Trophoblast cell (in vitro differentiated cells and primary cell): ENCODE measurements at regions not wholly inside any gene's neighbourhood (a gene's known extent, or its start where the extent isn't known, plus 50 kb on each side); places are given as distances from the start of the nearest gene placed in this dataset.
A peak's percentile ranks its signal among the peaks of the same experiment; 100 is the strongest.

ENCODE experiments used
- DNase-seq, 2 donors: peaks; one replicate each; pipeline ENCODE4 v3.0.0-alpha.2; 2016
- H2AFZ ChIP-seq: 2 replicates; pipeline ENCODE4 v1.6.1; 2013; ENCODE audit warnings: low read length, moderate library complexity, mild to moderate bottlenecking; ENCODE audit not compliant: insufficient read depth, poor library complexity
- H2AK5ac ChIP-seq: 2 replicates; pipeline ENCODE4 v1.6.1; 2013; ENCODE audit warnings: mild to moderate bottlenecking, low read length
- H2BK120ac ChIP-seq: 2 replicates; pipeline ENCODE4 v1.6.1; 2013; ENCODE audit warnings: low read length, mild to moderate bottlenecking, moderate library complexity; ENCODE audit not compliant: insufficient read depth, poor library complexity
- H2BK12ac ChIP-seq: 2 replicates; pipeline ENCODE4 v1.6.1; 2013; ENCODE audit warnings: mild to moderate bottlenecking, low read length, moderate library complexity
- H2BK5ac ChIP-seq: 2 replicates; pipeline ENCODE4 v1.6.1; 2013; ENCODE audit warnings: low read length, low read depth, moderate library complexity, mild to moderate bottlenecking; ENCODE audit not compliant: poor library complexity
- H3K14ac ChIP-seq: 2 replicates; pipeline ENCODE4 v1.6.1; 2013; ENCODE audit warnings: mild to moderate bottlenecking, low read length
- H3K18ac ChIP-seq: 2 replicates; pipeline ENCODE4 v1.6.1; 2013; ENCODE audit warnings: mild to moderate bottlenecking, low read length
- H3K23ac ChIP-seq: 2 replicates; pipeline ENCODE4 v1.6.1; 2013; ENCODE audit warnings: low read length
- H3K27ac ChIP-seq: 2 replicates; pipeline ENCODE4 v1.5.1; 2013; ENCODE audit warnings: low read depth, mild to moderate bottlenecking, inconsistent platforms, low read length, moderate library complexity
- H3K27me3 ChIP-seq: 2 replicates; pipeline ENCODE4 v1.6.1; 2013; ENCODE audit warnings: inconsistent platforms, mild to moderate bottlenecking, low read length, moderate library complexity; ENCODE audit not compliant: insufficient read depth
- H3K36me3 ChIP-seq, 2 experiments: 1 replicate in 1 of 2; 2 replicates in 1 of 2; pipeline ENCODE4 v1.6.1; 2013; ENCODE audit warnings: low read length in 2 of 2, mild to moderate bottlenecking in 2 of 2, moderate library complexity in 1 of 2; ENCODE audit not compliant: insufficient read depth in 2 of 2, control insufficient read depth in 1 of 2
- H3K4ac ChIP-seq: 2 replicates; pipeline ENCODE4 v1.6.1; 2013; ENCODE audit warnings: low read depth, mild to moderate bottlenecking, low read length, moderate library complexity
- H3K4me1 ChIP-seq, 2 experiments: 1 replicate in 1 of 2; 2 replicates in 1 of 2; pipeline ENCODE4 v1.6.1; 2013; ENCODE audit warnings: low read length in 2 of 2, mild to moderate bottlenecking in 2 of 2, moderate library complexity in 1 of 2; ENCODE audit not compliant: insufficient read depth in 2 of 2, control insufficient read depth in 1 of 2
- H3K4me2 ChIP-seq: 2 replicates; pipeline ENCODE4 v1.6.1; 2013; ENCODE audit warnings: inconsistent platforms, mild to moderate bottlenecking, low read length, moderate library complexity
- H3K4me3 ChIP-seq: 2 replicates; pipeline ENCODE4 v1.5.1; 2013; ENCODE audit warnings: mild to moderate bottlenecking, low read depth, low read length, inconsistent platforms
- H3K79me1 ChIP-seq: one replicate; pipeline ENCODE4 v1.6.1; 2013; ENCODE audit warnings: low read length
- H3K79me2 ChIP-seq: 2 replicates; pipeline ENCODE4 v1.6.1; 2013; ENCODE audit warnings: low read length, mild to moderate bottlenecking; ENCODE audit not compliant: control insufficient read depth, insufficient read depth, poor library complexity
- H3K9ac ChIP-seq: 2 replicates; pipeline ENCODE4 v1.6.1; 2013; ENCODE audit warnings: mild to moderate bottlenecking, low read length
- H3K9me3 ChIP-seq: 2 replicates; pipeline ENCODE4 v1.6.1; 2013; ENCODE audit warnings: low read depth, mild to moderate bottlenecking, control low read depth, inconsistent platforms, low read length; ENCODE audit not compliant: insufficient read depth
- H4K12ac ChIP-seq: 2 replicates; pipeline ENCODE4 v1.6.1; 2013; ENCODE audit warnings: low read depth, mild to moderate bottlenecking, low read length, moderate library complexity
- H4K8ac ChIP-seq: 2 replicates; pipeline ENCODE4 v1.6.1; 2013; ENCODE audit warnings: low read depth, mild to moderate bottlenecking, low read length, moderate library complexity
- H4K91ac ChIP-seq: one replicate; pipeline ENCODE4 v1.6.1; 2013; ENCODE audit warnings: low read depth, mild to moderate bottlenecking, low read length, moderate library complexity
- WGBS: extraction: QIAGEN DNeasy Blood & Tissue Kit; methylation state at CpG from one replicate; pipeline ENCODE4 v1.1.7; 2013; ENCODE audit warnings: missing lambda C conversion rate; ENCODE audit not compliant: insufficient read length, insufficient coverage; ENCODE audit errors: extremely low coverage; 5-methylcytosine and 5-hydroxymethylcytosine counted together

GRCh38 chr4:16294455-16294854 is 68.2 kb upstream of the TAPT1 start:
- Histone ChIP-seq H3K4me1 (no peaks in the 10 kb centered on the region), H4K91ac (no peak overlapping the region), H4K8ac (no peak overlapping the region), H3K14ac (no peak overlapping the region), H3K4ac (no peak overlapping the region), H4K12ac (no peak overlapping the region), H3K9me3 (no peaks in the 10 kb centered on the region), H3K23ac (no peak overlapping the region), H2AFZ (no peak overlapping the region), H3K9ac (peak overlapping the region; percentile 23), H3K79me2 (no peaks in the 10 kb centered on the region), H3K27ac (no peak overlapping the region), H2BK5ac (no peak overlapping the region), H3K27me3 (no peaks in the 10 kb centered on the region), H3K18ac (no peak overlapping the region), H2AK5ac (no peak overlapping the region), H3K79me1 (no peaks in the 10 kb centered on the region), H3K36me3 (no peaks in the 10 kb centered on the region), H3K4me2 (no peak overlapping the region), H2BK12ac (no peak overlapping the region), H2BK120ac (no peak overlapping the region), H3K4me3 (no peak overlapping the region)
- WGBS, result no CpG with 5 or more reads among the region's 1 CpG
- DNase-seq, result peak in 1 of 2 donors; percentile 1

DNA sequence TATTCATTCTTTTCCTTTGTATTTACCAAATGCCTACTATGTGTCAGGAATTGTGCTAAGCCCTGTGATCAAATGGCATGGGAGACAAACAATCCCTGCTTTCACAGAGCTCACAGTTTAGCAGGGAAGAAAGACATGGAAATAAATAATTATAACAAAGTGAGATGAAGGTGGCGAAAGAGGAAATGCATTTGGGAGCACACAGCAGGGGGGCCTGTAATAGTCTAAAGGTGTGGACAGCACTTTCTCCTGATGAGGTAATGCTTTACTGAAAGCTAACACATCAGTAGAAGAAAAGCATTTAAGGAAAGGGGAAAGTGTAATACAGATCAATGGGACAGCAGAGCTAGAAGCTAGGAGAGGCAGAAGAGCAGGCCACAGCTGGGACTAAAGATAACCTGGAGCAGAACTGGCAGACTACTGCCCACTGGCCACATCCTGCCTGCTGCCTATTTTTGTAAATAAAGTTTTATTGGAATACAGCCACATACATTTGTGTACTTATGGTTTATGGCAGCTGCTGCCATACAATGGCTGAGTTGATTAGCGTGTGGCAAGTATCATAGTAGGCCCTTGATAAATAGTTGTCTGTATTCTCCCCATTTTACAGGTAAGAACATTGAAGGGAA is 67.1 kb upstream of the TAPT1 start:
- no peak overlapping the region for H4K91ac ChIP-seq
- WGBS, result no CpG with 5 or more reads among the region's 2 CpGs

GRCh38 chr4:16292585-16292984 is 66.3 kb upstream of the TAPT1 start:
- H3K9ac ChIP-seq, result no peak overlapping the region
- H3K79me1 ChIP-seq, result no peaks in the 10 kb centered on the region
- no peak overlapping the region for H3K14ac ChIP-seq
- H3K27me3 ChIP-seq, result no peaks in the 10 kb centered on the region
- no peak overlapping the region for H2BK5ac ChIP-seq
- H4K8ac ChIP-seq, result no peak overlapping the region
- H2AK5ac ChIP-seq, result no peak overlapping the region
- H2AFZ ChIP-seq, result no peak overlapping the region
- H3K27ac ChIP-seq, result no peak overlapping the region
- H4K91ac ChIP-seq, result no peak overlapping the region
- no peaks in the 10 kb centered on the region for H3K9me3 ChIP-seq
- H2BK12ac ChIP-seq, result no peak overlapping the region
- H3K4ac ChIP-seq, result no peak overlapping the region
- no peak overlapping the region for H4K12ac ChIP-seq
- no peak overlapping the region for H2BK120ac ChIP-seq
- H3K18ac ChIP-seq, result no peak overlapping the region
- no peak overlapping the region for H3K4me3 ChIP-seq
- no peaks in the 10 kb centered on the region for H3K4me1 ChIP-seq
- no peak for DNase-seq
- no peaks in the 10 kb centered on the region for H3K36me3 ChIP-seq
- no CpG with 5 or more reads among the region's 7 CpGs for WGBS
- H3K23ac ChIP-seq, result no peak overlapping the region
- H3K4me2 ChIP-seq, result no peak overlapping the region
- no peaks in the 10 kb centered on the region for H3K79me2 ChIP-seq

More for the DNA sequence above, 67.1 kb upstream of the TAPT1 start:
- DNase-seq, result no peak
- H3K9ac ChIP-seq, result no peak overlapping the region
- no peak overlapping the region for H2BK12ac ChIP-seq
- no peak overlapping the region for H4K12ac ChIP-seq
- H3K14ac ChIP-seq, result no peak overlapping the region
- H4K8ac ChIP-seq, result no peak overlapping the region
- no peak overlapping the region for H3K18ac ChIP-seq
- no peak overlapping the region for H3K27ac ChIP-seq
- H2BK120ac ChIP-seq, result no peak overlapping the region
- H3K23ac ChIP-seq, result no peak overlapping the region
- no peaks in the 10 kb centered on the region for H3K36me3 ChIP-seq
- H3K27me3 ChIP-seq, result no peaks in the 10 kb centered on the region
- H2AFZ ChIP-seq, result no peak overlapping the region
- no peak overlapping the region for H2BK5ac ChIP-seq
- H3K4me1 ChIP-seq, result no peaks in the 10 kb centered on the region
- H3K4me3 ChIP-seq, result no peak overlapping the region
- no peaks in the 10 kb centered on the region for H3K79me2 ChIP-seq
- H2AK5ac ChIP-seq, result no peak overlapping the region
- no peak overlapping the region for H3K4me2 ChIP-seq
- H3K4ac ChIP-seq, result no peak overlapping the region
- H3K9me3 ChIP-seq, result no peaks in the 10 kb centered on the region
- H3K79me1 ChIP-seq, result no peaks in the 10 kb centered on the region

DNA sequence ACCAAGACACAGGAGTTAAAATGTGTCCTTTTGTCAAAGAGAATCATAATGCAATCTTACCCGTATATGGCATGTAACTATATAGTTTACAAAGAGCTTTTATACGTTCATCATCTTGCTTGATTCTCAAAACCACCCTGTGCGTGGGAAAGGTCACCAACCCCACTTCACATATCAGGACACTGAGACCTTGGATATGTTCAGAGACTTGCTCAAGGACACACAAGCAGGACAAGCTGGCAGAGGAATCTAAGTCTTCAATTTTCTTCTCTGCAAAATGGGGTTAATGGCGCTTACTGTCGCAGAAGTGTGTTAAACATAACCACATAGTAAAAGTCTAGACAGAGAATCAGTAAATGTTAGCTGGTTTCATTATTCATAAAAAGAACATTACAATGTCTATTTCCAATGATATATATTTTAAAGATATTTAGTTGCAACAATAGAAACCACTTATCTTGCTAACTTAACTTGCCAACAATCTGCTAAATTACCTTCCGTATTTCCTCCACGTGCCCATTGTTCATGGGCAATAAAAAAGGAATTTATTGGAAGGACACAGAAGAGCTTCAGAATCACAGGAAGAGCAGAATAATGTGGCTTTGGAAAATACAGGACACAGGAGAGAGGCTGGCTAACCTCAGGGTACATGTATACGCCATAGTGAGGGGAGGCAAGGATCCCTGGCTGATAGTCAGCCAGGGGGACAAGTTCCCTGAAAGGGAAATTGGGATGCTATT is 64.6 kb upstream of the TAPT1 start:
- H3K9me3 ChIP-seq, result no peaks in the 10 kb centered on the region
- H3K4me1 ChIP-seq, result no peaks in the 10 kb centered on the region
- H2AK5ac ChIP-seq, result no peak overlapping the region
- H2BK120ac ChIP-seq, result no peak overlapping the region
- H3K79me2 ChIP-seq, result no peaks in the 10 kb centered on the region
- H3K27ac ChIP-seq, result no peak overlapping the region
- no peaks in the 10 kb centered on the region for H3K79me1 ChIP-seq
- no peak overlapping the region for H4K91ac ChIP-seq
- H3K27me3 ChIP-seq, result no peaks in the 10 kb centered on the region
- no peak overlapping the region for H4K12ac ChIP-seq
- H3K9ac ChIP-seq, result no peak overlapping the region
- no peak overlapping the region for H3K4ac ChIP-seq
- no peak overlapping the region for H3K4me2 ChIP-seq
- H2AFZ ChIP-seq, result no peak overlapping the region
- H2BK5ac ChIP-seq, result no peak overlapping the region
- WGBS, result no CpG with 5 or more reads among the region's 8 CpGs
- no peak overlapping the region for H3K4me3 ChIP-seq
- H3K14ac ChIP-seq, result no peak overlapping the region
- H2BK12ac ChIP-seq, result no peak overlapping the region
- H4K8ac ChIP-seq, result no peak overlapping the region
- H3K18ac ChIP-seq, result no peak overlapping the region
- no peak overlapping the region for H3K23ac ChIP-seq
- H3K36me3 ChIP-seq, result no peaks in the 10 kb centered on the region
- DNase-seq, result no peak
